Fibroblast of skin of scalp (primary cell): ENCODE measurements at regions not wholly inside any gene's neighbourhood (a gene's known extent, or its start where the extent isn't known, plus 50 kb on each side); places are given as distances from the start of the nearest gene placed in this dataset.
"Not testable (repeated sequence)": the region's sequence is repeated elsewhere in the genome, so short reads cannot be mapped to it uniquely, and the experiment has no call there.

ENCODE experiments used
- DNase-seq: peaks from one replicate; pipeline ENCODE4 v3.0.0-alpha.2; 2013

DNA sequence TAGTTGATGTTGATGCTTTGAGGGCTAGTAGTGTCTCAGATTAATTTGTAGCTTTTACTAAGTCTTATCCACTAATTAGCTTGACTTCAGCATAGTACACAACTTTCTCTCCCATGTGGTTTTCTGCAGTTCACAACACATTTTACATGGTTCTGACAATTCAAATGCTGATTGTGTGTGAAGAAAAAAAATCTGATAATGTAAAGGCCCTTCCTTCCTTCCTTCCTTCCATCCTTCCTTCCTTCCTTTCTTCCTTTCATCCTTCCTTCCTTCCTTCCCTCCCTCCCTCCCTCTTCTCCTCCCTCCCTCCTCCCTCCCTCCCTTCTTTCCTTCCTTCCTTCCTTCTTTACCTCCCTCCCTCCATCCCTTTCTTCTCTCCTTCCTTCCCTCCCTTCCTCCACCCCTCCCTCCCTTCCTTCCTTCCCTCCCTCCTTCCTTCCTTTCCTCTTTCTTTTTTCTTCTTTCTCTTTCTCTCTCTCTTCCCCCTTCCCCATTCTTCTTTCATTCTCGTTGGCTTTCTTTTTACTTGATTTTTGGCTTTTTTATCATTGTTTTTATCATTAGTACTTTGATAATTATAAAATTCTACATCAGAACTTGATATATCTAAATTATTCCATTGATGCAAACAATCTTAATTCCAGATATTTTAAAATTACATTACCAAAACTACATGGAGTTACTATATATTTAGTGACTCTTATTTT is 1415.6 kb downstream of the LRFN5 start:
- DNase-seq: no peak

GRCh38 chr14:43019826-43020225 is 1413.2 kb downstream of the LRFN5 start:
- DNase-seq: no peak

- no peak for DNase-seq
Measured at GRCh38 chr14:43014338-43014737, 1407.7 kb downstream of the LRFN5 start.

- DNase-seq: no peak
Measured at GRCh38 chr14:43012817-43013216, 1406.1 kb downstream of the LRFN5 start.

GRCh38 chr14:43005807-43006206 is 1399.1 kb downstream of the LRFN5 start:
- peak; percentile 27 for DNase-seq

DNA sequence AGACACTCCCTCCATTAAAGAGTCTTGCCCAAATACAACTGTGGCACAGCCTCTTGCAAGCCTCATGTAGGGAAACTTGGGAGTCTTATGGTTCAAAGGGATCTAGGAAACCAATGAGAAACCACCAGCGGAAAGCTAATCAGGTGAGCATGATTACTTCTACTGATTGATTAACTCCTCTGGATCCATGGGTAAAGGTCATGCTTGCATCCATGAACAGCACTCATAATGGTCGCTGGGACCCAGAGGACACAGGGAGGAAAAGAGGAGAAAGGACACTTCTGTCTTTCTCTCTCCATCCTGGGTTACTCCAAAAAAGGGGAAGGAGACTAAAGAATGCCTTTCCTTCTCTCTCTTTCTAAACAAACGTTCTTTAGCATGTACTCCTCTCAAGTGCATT is 1397.2 kb downstream of the LRFN5 start:
- no peak for DNase-seq

DNA sequence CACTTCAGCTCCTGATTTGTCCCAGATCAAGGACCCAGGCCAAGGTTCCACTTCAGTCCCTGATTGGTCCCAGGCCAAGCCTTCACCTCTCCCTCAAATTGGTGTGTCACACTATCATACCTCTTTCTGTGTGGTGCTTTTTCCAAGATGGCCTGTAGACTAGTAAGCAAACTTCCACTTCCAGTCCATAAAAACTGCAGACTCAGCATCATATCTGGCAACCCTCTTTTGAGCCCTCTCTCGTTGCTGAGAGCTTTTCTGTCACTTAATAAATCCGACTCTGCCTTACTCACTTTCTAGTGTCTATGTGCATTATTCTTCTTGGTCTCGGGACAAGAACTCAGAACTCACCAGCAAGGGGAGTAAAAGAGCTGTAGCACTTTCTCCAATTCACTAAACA is 1395.1 kb downstream of the LRFN5 start:
- no peak for DNase-seq

GRCh38 chr14:42994051-42994736 is 1387.5 kb downstream of the LRFN5 start:
- DNase-seq: peak; percentile 93

- DNase-seq: no peak
Measured at GRCh38 chr14:42992930-42993329, 1386.3 kb downstream of the LRFN5 start.

DNA sequence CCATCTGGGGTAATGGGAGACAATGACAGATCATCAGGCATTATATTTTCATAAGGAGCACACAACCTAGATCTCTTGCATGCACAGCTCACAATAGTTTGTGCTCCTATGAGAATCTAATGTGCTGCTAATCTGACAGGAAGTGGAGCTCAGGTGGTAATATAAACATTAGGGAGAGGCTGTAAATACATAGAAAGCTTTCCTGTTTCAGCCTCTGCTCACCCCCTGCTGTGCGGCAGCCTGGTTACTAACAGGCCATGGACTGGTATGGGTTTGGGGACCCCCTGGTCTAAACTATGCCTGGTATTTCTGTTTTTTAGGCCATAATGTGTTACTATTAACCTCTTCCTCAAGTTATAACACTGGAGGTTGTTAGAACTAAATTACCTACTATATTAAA is 1373.7 kb downstream of the LRFN5 start:
- peak; percentile 37 for DNase-seq

DNA sequence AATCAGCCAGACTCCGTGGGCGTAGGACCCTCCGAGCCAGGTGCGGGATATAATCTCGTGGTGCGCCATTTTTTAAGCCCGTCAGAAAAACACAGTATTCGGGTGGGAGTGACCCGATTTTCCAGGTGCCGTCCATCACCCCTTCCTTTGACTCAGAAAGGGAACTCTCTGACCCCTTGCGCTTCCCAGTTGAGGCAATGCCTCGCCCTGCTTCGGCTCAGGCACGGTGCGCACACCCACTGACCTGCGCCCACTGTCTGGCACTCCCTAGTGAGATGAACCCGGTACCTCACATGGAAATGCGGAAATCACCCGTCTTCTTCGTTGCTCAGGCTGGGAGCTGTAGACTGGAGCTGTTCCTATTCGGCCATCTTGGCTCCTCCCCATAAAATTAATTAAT is 1366.5 kb downstream of the LRFN5 start:
- not testable (repeated sequence) for DNase-seq

GRCh38 chr14:42965512-42965911 is 1358.8 kb downstream of the LRFN5 start:
- DNase-seq: no peak

GRCh38 chr14:42961509-42961908 is 1354.8 kb downstream of the LRFN5 start:
- DNase-seq: no peak

GRCh38 chr14:42950363-42950762 is 1343.7 kb downstream of the LRFN5 start:
- no peak for DNase-seq

GRCh38 chr14:42947991-42948390 is 1341.3 kb downstream of the LRFN5 start:
- peak; percentile 10 for DNase-seq

DNA sequence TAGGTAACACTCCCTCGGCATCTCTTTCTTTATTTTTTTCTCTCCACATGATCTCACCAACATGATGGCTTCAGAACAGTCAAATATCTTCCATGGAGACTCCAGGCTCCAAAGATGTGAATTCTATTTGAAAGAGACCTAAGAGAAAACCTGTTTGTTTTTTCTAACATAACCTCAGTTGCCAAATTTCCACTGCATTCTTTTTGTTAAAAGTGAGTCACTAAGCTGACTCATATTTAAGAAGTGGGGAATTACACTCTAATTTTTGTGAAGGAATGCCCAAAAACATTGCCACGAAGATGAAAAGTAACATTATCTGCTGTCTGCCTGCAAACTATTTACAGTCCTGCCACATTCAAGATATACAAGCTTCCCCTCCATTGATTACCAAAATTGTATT is 1337.6 kb downstream of the LRFN5 start:
- DNase-seq: peak; percentile 39

DNA sequence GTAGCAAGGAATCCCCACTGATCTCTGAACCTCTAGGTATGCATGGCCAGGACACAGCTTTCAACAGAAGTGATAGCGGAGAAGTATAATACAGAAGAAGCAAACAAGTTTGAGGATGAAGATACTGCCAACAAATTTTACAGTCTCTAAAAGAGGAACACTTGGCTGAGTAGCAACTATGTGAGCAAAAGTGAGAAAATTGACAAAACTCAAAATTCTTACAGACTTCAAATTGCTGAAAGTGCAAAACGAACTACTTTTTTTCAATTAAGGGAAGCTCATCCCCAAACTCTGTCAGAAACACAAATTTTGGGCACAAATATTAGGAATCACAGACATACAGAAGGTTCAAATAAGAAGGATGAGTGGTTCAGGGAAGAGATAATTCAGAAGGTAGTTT is 1324.6 kb downstream of the LRFN5 start:
- DNase-seq: no peak

- DNase-seq: no peak
Measured at GRCh38 chr14:42929806-42930480, 1323.3 kb downstream of the LRFN5 start.

- no peak for DNase-seq
Measured at GRCh38 chr14:42927313-42927712, 1320.6 kb downstream of the LRFN5 start.

DNA sequence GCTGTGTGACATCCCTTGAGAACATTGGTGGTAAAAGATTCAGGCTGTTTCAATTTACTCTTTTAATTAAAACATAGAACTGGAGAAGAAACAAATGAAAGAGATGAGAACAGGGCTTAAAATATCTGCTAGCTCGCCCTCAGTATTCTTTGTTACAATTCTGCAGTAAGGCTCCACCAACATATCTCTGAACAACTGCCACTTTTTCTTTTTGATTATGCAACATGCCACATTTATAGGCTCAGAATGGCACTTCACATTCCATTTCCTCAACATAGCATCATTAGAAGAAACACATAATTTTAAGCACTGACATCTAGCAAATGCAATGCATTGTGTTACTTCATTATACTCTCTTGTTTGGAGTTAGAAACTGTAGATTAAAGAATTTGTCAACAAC is 1315.2 kb downstream of the LRFN5 start:
- DNase-seq: no peak

- DNase-seq: no peak
Measured at GRCh38 chr14:42918615-42919014, 1311.9 kb downstream of the LRFN5 start.

GRCh38 chr14:42911642-42912041 is 1305.0 kb downstream of the LRFN5 start:
- no peak for DNase-seq

DNA sequence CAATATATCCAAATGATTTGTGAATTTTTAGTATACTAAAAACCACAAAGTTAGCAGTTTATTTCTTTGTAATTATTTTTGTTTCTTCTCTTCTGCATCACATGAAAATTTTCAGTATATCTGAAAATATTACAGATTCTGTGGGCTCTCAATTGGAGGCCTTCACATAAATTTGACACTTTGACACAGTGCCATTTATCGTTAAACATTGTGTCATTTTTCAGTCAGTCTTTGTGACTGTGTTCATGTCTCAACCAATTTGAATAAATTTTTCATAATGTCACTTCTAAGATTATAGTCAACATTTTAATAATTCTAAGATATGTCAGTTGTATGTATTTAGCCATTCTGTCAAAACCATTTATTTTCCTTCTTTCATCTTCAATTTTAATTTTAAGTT is 1303.0 kb downstream of the LRFN5 start:
- no peak for DNase-seq

- no peak for DNase-seq
Measured at GRCh38 chr14:42893183-42893582, 1286.5 kb downstream of the LRFN5 start.
